ENCODE measurements at regions not wholly inside any gene's neighbourhood (a gene's known extent, or its start where the extent isn't known, plus 50 kb on each side); places are given as distances from the start of the nearest gene placed in this dataset.

- POLR2A ChIA-PET, result no interaction called here
- no peak for TF ChIP-seq CTCF (IDR thresholded peaks at IDR 0.05)
Measured at GRCh38 chr21:38614558-38614957, 116.3 kb upstream of the ERG start.

DNA sequence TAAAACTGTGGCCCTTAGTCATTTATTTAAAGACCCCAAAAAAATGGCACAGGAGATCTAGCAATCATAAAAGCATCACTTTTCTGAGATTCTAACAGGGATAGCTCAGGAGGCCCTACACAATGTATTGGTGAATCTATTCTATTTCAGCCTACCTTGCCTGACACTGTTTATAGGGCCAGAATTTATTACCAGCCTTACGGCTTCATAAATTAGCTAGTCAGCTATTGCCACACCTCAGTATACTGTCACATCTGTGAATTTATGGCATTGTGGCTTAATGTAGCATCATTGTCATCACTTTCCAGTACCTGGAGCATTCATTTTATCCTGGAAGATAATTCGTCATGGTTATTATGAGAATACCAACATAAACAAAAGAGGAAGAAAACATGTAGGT lies 121.2 kb upstream of the ERG start:
- Histone ChIP-seq H3K4me1 (ENCODE audit: insufficient read depth, low read length) (no peaks in the 10 kb centered on the region), H3K9me3 (ENCODE audit: control insufficient read depth in 1 of 2, insufficient read depth in 1 of 2, low read length in 2 of 2) (no peaks in the 10 kb centered on the region), H3K36me3 (ENCODE audit: insufficient read depth, low read length) (no peaks in the 10 kb centered on the region), H3K27ac (ENCODE audit: low read depth in 1 of 2, low read length in 2 of 2) (no peak overlapping the region), H3K4me3 (ENCODE audit: low read length) (no peak overlapping the region), H3K27me3 (ENCODE audit: control insufficient read depth in 1 of 2, insufficient read depth in 2 of 2, low read length in 2 of 2) (no peaks in the 10 kb centered on the region)
- H3K4me3 Mint-ChIP-seq, result no peak overlapping the region
- no peak for ATAC-seq (ENCODE audit: poor library complexity)
- H3K27ac Mint-ChIP-seq, result no peak overlapping the region
- H3K4me1 Mint-ChIP-seq (ENCODE audit: low read depth), result no peaks in the 10 kb centered on the region
- no peak for DNase-seq
- CTCF ChIA-PET, result no interaction called here
- H3K9me3 Mint-ChIP-seq, result no peaks in the 10 kb centered on the region
- POLR2A ChIA-PET, result no interaction called here
- no peaks in the 10 kb centered on the region for H3K36me3 Mint-ChIP-seq (ENCODE audit: low read depth)
- intact Hi-C loops (cut with DNase I, micrococcal nuclease), result no loop called here
- TF ChIP-seq CTCF (IDR thresholded peaks at IDR 0.05), result no peak
- H3K27me3 Mint-ChIP-seq, result no peaks in the 10 kb centered on the region

More at GRCh38 chr21:38614558-38614957, 116.3 kb upstream of the ERG start:
- Mint-ChIP-seq H3K4me1 (ENCODE audit: low read depth) (no peaks in the 10 kb centered on the region), H3K27ac (no peak overlapping the region), H3K9me3 (no peaks in the 10 kb centered on the region), H3K4me3 (no peak overlapping the region), H3K36me3 (ENCODE audit: low read depth) (no peaks in the 10 kb centered on the region), H3K27me3 (no peaks in the 10 kb centered on the region)
- Histone ChIP-seq H3K27me3 (ENCODE audit: control insufficient read depth in 1 of 2, insufficient read depth in 2 of 2, low read length in 2 of 2) (no peaks in the 10 kb centered on the region), H3K27ac (ENCODE audit: low read depth in 1 of 2, low read length in 2 of 2) (no peak overlapping the region), H3K9me3 (ENCODE audit: control insufficient read depth in 1 of 2, insufficient read depth in 1 of 2, low read length in 2 of 2) (peaks cover 0 to 4% of the 10 kb centered on the region in 2 experiments), H3K4me3 (ENCODE audit: low read length) (no peak overlapping the region), H3K4me1 (ENCODE audit: insufficient read depth, low read length) (no peaks in the 10 kb centered on the region), H3K36me3 (ENCODE audit: insufficient read depth, low read length) (no peaks in the 10 kb centered on the region)
- DNase-seq, result no peak
- intact Hi-C loops (cut with DNase I, micrococcal nuclease), result no loop called here
- ATAC-seq (ENCODE audit: poor library complexity), result no peak
- CTCF ChIA-PET, result no interaction called here

- Mint-ChIP-seq H3K4me3 (no peak overlapping the region), H3K9me3 (no peaks in the 10 kb centered on the region), H3K36me3 (ENCODE audit: low read depth) (no peaks in the 10 kb centered on the region), H3K27ac (no peak overlapping the region), H3K4me1 (ENCODE audit: low read depth) (no peaks in the 10 kb centered on the region), H3K27me3 (no peaks in the 10 kb centered on the region)
- ATAC-seq (ENCODE audit: poor library complexity) (no peak), DNase-seq (no peak)
- intact Hi-C loops (cut with DNase I, micrococcal nuclease), result no loop called here
- Histone ChIP-seq H3K27me3 (ENCODE audit: control insufficient read depth in 1 of 2, insufficient read depth in 2 of 2, low read length in 2 of 2) (no peaks in the 10 kb centered on the region), H3K9me3 (ENCODE audit: control insufficient read depth in 1 of 2, insufficient read depth in 1 of 2, low read length in 2 of 2) (no peaks in the 10 kb centered on the region), H3K27ac (ENCODE audit: low read depth in 1 of 2, low read length in 2 of 2) (no peak overlapping the region), H3K4me3 (ENCODE audit: low read length) (no peak overlapping the region), H3K4me1 (ENCODE audit: insufficient read depth, low read length) (no peaks in the 10 kb centered on the region), H3K36me3 (ENCODE audit: insufficient read depth, low read length) (no peaks in the 10 kb centered on the region)
- ChIA-PET POLR2A (no interaction called here), CTCF (no interaction called here)
- no peak for TF ChIP-seq CTCF (IDR thresholded peaks at IDR 0.05)
Measured at GRCh38 chr21:38619992-38620479, 121.8 kb upstream of the ERG start.

Measured in CD4-positive, alpha-beta T cell (primary cell).